Common myeloid progenitor, CD34-positive (primary cell): ENCODE measurements at regions not wholly inside any gene's neighbourhood (a gene's known extent, or its start where the extent isn't known, plus 50 kb on each side); places are given as distances from the start of the nearest gene placed in this dataset.

Source experiments
- CTCF ChIA-PET: fragments of 350-600 bp; sonication (Branson Sonifier 250); formaldehyde crosslinking; loops from one replicate; lab custom pipeline; 2021; ENCODE audit warnings: antibody characterized with exemption; lab: Charles Lee
- POLR2A ChIA-PET: fragments of 350-600 bp; sonication (Branson Sonifier 250); formaldehyde crosslinking; loops from one replicate; lab custom pipeline; 2021; ENCODE audit warnings: antibody characterized with exemption; lab: Charles Lee
- DNase-seq, 3 donors: peaks; one replicate each; pipeline versions ENCODE4 v3.0.0 to v3.0.0-alpha.2; 2013
- H3K27ac ChIP-seq, 2 experiments: 1 replicate in 1 of 2; 2 replicates in 1 of 2; pipeline ENCODE4 v1.7.0; 2013; ENCODE audit warnings: inconsistent platforms in 2 of 2, low read length in 2 of 2, mild to moderate bottlenecking in 2 of 2, low read depth in 1 of 2, moderate library complexity in 1 of 2; ENCODE audit not compliant: severe bottlenecking in 2 of 2, insufficient read depth in 1 of 2, poor library complexity in 1 of 2
- H3K27me3 ChIP-seq, 5 experiments: replicated peaks in 2 of 5; 1 replicate in 3 of 5; 2 replicates in 2 of 5; pipeline versions ENCODE4 v1.6.1 to v1.7.0; 2013; ENCODE audit warnings: low read length in 4 of 5, mild to moderate bottlenecking in 2 of 5, moderate library complexity in 2 of 5, inconsistent platforms in 1 of 5; ENCODE audit not compliant: insufficient read depth in 5 of 5, control insufficient read depth in 4 of 5
- H3K36me3 ChIP-seq, 4 experiments: 1 replicate in 2 of 4; 2 replicates in 2 of 4; pipeline versions ENCODE4 v1.6.1 to v1.7.0; 2013; ENCODE audit warnings: low read length in 3 of 4, control low read depth in 1 of 4, mild to moderate bottlenecking in 1 of 4; ENCODE audit not compliant: control insufficient read depth in 4 of 4, insufficient read depth in 4 of 4
- H3K4me1 ChIP-seq, 4 experiments: 1 replicate in 3 of 4; 2 replicates in 1 of 4; pipeline versions ENCODE4 v1.6.1 to v1.7.1; 2013; ENCODE audit warnings: low read length in 3 of 4, mild to moderate bottlenecking in 3 of 4, control low read depth in 1 of 4, inconsistent platforms in 1 of 4, moderate library complexity in 1 of 4; ENCODE audit not compliant: control insufficient read depth in 4 of 4, insufficient read depth in 4 of 4; ENCODE audit errors: control extremely low read depth in 1 of 4
- H3K4me3 ChIP-seq, 7 experiments: 1 replicate in 4 of 7; 2 replicates in 3 of 7; pipeline versions ENCODE4 v1.5.1 to v1.7.0; 2013; ENCODE audit warnings: mild to moderate bottlenecking in 7 of 7, low read length in 6 of 7, moderate library complexity in 6 of 7, inconsistent platforms in 2 of 7, low read depth in 2 of 7, control low read depth in 1 of 7; ENCODE audit not compliant: insufficient read depth in 4 of 7, control insufficient read depth in 1 of 7; ENCODE audit errors: extremely low read depth in 1 of 7
- H3K9me3 ChIP-seq, 5 experiments: 1 replicate in 4 of 5; 2 replicates in 1 of 5; pipeline versions ENCODE4 v1.6.1 to v1.7.1; 2013; ENCODE audit warnings: low read length in 4 of 5, mild to moderate bottlenecking in 2 of 5, inconsistent platforms in 1 of 5, low read depth in 1 of 5, moderate library complexity in 1 of 5; ENCODE audit not compliant: control insufficient read depth in 4 of 5, insufficient read depth in 2 of 5; ENCODE audit errors: control extremely low read depth in 1 of 5
- WGBS: methylation state at CpG from one replicate; pipeline ENCODE4 v1.1.5; 2013; ENCODE audit not compliant: insufficient coverage; 5-methylcytosine and 5-hydroxymethylcytosine counted together

- Histone ChIP-seq H3K36me3 (peaks cover 0 to 13% (median under 1%) of the 10 kb centered on the region in 4 experiments), H3K27me3 (no peaks in the 10 kb centered on the region), H3K27ac (no peak overlapping the region), H3K4me1 (no peaks in the 10 kb centered on the region), H3K9me3 (no peaks in the 10 kb centered on the region), H3K4me3 (no peak overlapping the region)
- DNase-seq = no peak
- ChIA-PET POLR2A (no interaction called here), CTCF (interaction anchor here (1.2 to 1.6 kb wide), 3 partner anchors 12 to 88 kb away, joined by 3 to 6 read pairs (median 4); no protein-coding TSS in a partner anchor)
- WGBS = 98% methylated on average over 5 of the region's 5 CpGs
Measured at GRCh38 chr1:201618905-201619304, 80.0 kb downstream of the NAV1 start.

- DNase-seq = no peak
- Histone ChIP-seq H3K9me3 (no peaks in the 10 kb centered on the region), H3K27ac (no peak overlapping the region), H3K4me1 (no peaks in the 10 kb centered on the region), H3K27me3 (no peaks in the 10 kb centered on the region), H3K4me3 (no peak overlapping the region), H3K36me3 (peaks cover 0 to 16% (median under 1%) of the 10 kb centered on the region in 4 experiments)
- WGBS = 100% methylated on average over 1 of the region's 1 CpG
- CTCF ChIA-PET = interaction anchor here (1.2 to 1.6 kb wide), 3 partner anchors 11 to 88 kb away, joined by 3 to 6 read pairs (median 4); no protein-coding TSS in a partner anchor
- POLR2A ChIA-PET = interaction anchor here (0.6 kb wide), 1 partner anchor 681 kb away, joined by 3 read pairs; no protein-coding TSS in a partner anchor
Measured at GRCh38 chr1:201619513-201619912, 80.6 kb downstream of the NAV1 start.

- CTCF ChIA-PET = interaction anchor here (1.6 kb wide), 1 partner anchor 62 kb away, joined by 4 read pairs; no protein-coding TSS in a partner anchor
- 91% methylated on average over 2 of the region's 4 CpGs for WGBS
- no peak for DNase-seq
- Histone ChIP-seq H3K36me3 (peaks cover 0 to 25% (median 5%) of the 10 kb centered on the region in 4 experiments), H3K4me3 (no peak overlapping the region), H3K9me3 (no peaks in the 10 kb centered on the region), H3K27ac (no peak overlapping the region), H3K27me3 (no peaks in the 10 kb centered on the region), H3K4me1 (no peaks in the 10 kb centered on the region)
- POLR2A ChIA-PET = no interaction called here
Measured at GRCh38 chr1:201622353-201622752, 83.4 kb downstream of the NAV1 start.

- Histone ChIP-seq H3K27ac (no peak overlapping the region), H3K27me3 (no peaks in the 10 kb centered on the region), H3K9me3 (no peaks in the 10 kb centered on the region), H3K4me3 (no peak overlapping the region), H3K36me3 (peaks cover 0 to 25% (median 5%) of the 10 kb centered on the region in 4 experiments), H3K4me1 (no peaks in the 10 kb centered on the region)
- DNase-seq = no peak
- CTCF ChIA-PET = interaction anchor here (1.6 kb wide), 1 partner anchor 62 kb away, joined by 4 read pairs; no protein-coding TSS in a partner anchor
- POLR2A ChIA-PET = no interaction called here
- 97% methylated on average over 13 of the region's 15 CpGs for WGBS
Measured at GRCh38 chr1:201622824-201623223, 83.9 kb downstream of the NAV1 start.

- 100% methylated on average over 3 of the region's 4 CpGs for WGBS
- no peak for DNase-seq
- H3K36me3 ChIP-seq = peaks cover 0 to 38% (median 5%) of the 10 kb centered on the region in 4 experiments
- H3K9me3 ChIP-seq = no peaks in the 10 kb centered on the region
- H3K27ac ChIP-seq = no peak overlapping the region
- no peaks in the 10 kb centered on the region for H3K27me3 ChIP-seq
- H3K4me1 ChIP-seq = no peaks in the 10 kb centered on the region
- no peak overlapping the region for H3K4me3 ChIP-seq
- POLR2A ChIA-PET = no interaction called here
- CTCF ChIA-PET = interaction anchor here (1.5 kb wide), 1 partner anchor 24 kb away, joined by 3 read pairs; no protein-coding TSS in a partner anchor
Measured at GRCh38 chr1:201624741-201625225, 85.9 kb downstream of the NAV1 start.

- Histone ChIP-seq H3K27me3 (no peaks in the 10 kb centered on the region), H3K4me3 (no peak overlapping the region), H3K27ac (no peak overlapping the region), H3K36me3 (peaks cover 0 to 43% (median 5%) of the 10 kb centered on the region in 4 experiments), H3K9me3 (no peaks in the 10 kb centered on the region), H3K4me1 (no peaks in the 10 kb centered on the region)
- 100% methylated on average over 3 of the region's 3 CpGs for WGBS
- DNase-seq = no peak
- POLR2A ChIA-PET = no interaction called here
- CTCF ChIA-PET = interaction anchor here (1.5 kb wide), 1 partner anchor 24 kb away, joined by 3 read pairs; no protein-coding TSS in a partner anchor
Measured at GRCh38 chr1:201625226-201625761, 86.4 kb downstream of the NAV1 start.

- H3K36me3 ChIP-seq = peaks cover 0 to 47% (median 6%) of the 10 kb centered on the region in 4 experiments
- ChIA-PET CTCF (no interaction called here), POLR2A (no interaction called here)
- no peaks in the 10 kb centered on the region for H3K27me3 ChIP-seq
- WGBS = 94% methylated on average over 3 of the region's 3 CpGs
- H3K9me3 ChIP-seq = no peaks in the 10 kb centered on the region
- H3K27ac ChIP-seq = no peak overlapping the region
- no peak for DNase-seq
- H3K4me1 ChIP-seq = no peaks in the 10 kb centered on the region
- no peak overlapping the region for H3K4me3 ChIP-seq
Measured at GRCh38 chr1:201625851-201626251, 86.9 kb downstream of the NAV1 start.
